GM23338 (cell line): ENCODE measurements at regions not wholly inside any gene's neighbourhood (a gene's known extent, or its start where the extent isn't known, plus 50 kb on each side); places are given as distances from the start of the nearest gene placed in this dataset.

Experiments used
- CREB1 ChIP-seq: fragments of 250-450 bp; sonication (Bioruptor Pico); IDR thresholded peaks from 2 replicates; pipeline ENCODE4 v1.5.0; 2020; ENCODE audit warnings: low read depth, mild to moderate bottlenecking, moderate library complexity
- CTCF ChIP-seq, 2 experiments: fragments of 200-600 bp in 1 of 2; sonication (generic) in 1 of 2; conservative IDR thresholded peaks; 2 replicates each; pipeline versions ENCODE4 v1.5.1 to v1.6.1; 2016 to 2017; ENCODE audit warnings: antibody characterized with exemption in 2 of 2, low read depth in 2 of 2, mild to moderate bottlenecking in 2 of 2, moderate library complexity in 1 of 2
- ETS1 ChIP-seq: IDR thresholded peaks from 2 replicates; pipeline ENCODE4 v1.6.1; 2016; ENCODE audit warnings: antibody characterized with exemption
- EZH2 ChIP-seq: fragments of 200-600 bp; sonication (generic); IDR thresholded peaks from one replicate; pipeline ENCODE4 v1.8.0; 2017; ENCODE audit warnings: antibody characterized with exemption, mild to moderate bottlenecking, low read depth; ENCODE audit not compliant: unreplicated experiment
- EZH2phosphoT487 ChIP-seq: fragments of 200-600 bp; sonication (generic); IDR thresholded peaks from one replicate; pipeline ENCODE4 v1.8.1; 2018; ENCODE audit warnings: antibody characterized with exemption; ENCODE audit not compliant: unreplicated experiment
- JUNB ChIP-seq: IDR thresholded peaks from one replicate; pipeline ENCODE4 v1.6.1; 2016; ENCODE audit warnings: antibody characterized with exemption; ENCODE audit not compliant: unreplicated experiment
- NANOG ChIP-seq: IDR thresholded peaks from 2 replicates; pipeline ENCODE4 v1.6.1; 2016; ENCODE audit warnings: antibody characterized with exemption, borderline replicate concordance
- POLR2AphosphoS5 ChIP-seq: IDR thresholded peaks from 2 replicates; pipeline ENCODE4 v1.6.1; 2016; ENCODE audit warnings: antibody characterized with exemption, low read depth
- REST ChIP-seq: IDR thresholded peaks from one replicate; pipeline ENCODE4 v1.6.1; 2018; ENCODE audit warnings: antibody characterized with exemption; ENCODE audit not compliant: unreplicated experiment
- ZNF462 ChIP-seq: fragments of 250-450 bp; sonication (Bioruptor Pico); IDR thresholded peaks from 2 replicates; pipeline ENCODE4 v1.5.0; 2020; ENCODE audit warnings: mild to moderate bottlenecking, moderate library complexity

GRCh38 chr18:78636260-78636659 lies 343.4 kb upstream of the SALL3 start:
- TF ChIP-seq CTCF (conservative IDR thresholded peaks at IDR 0.05; ENCODE audit: low read depth in 2 of 2) (no peak), POLR2AphosphoS5 (no peak), EZH2phosphoT487 (no peak), JUNB (no peak), EZH2 (no peak), ETS1 (no peak), REST (no peak), NANOG (no peak), CREB1 (no peak), ZNF462 (CRISPR knock-in tag) (no peak)
